ENCODE measurements at regions not wholly inside any gene's neighbourhood (a gene's known extent, or its start where the extent isn't known, plus 50 kb on each side); places are given as distances from the start of the nearest gene placed in this dataset.
"Not testable (repeated sequence)": the region's sequence is repeated elsewhere in the genome, so short reads cannot be mapped to it uniquely, and the experiment has no call there.

DNA sequence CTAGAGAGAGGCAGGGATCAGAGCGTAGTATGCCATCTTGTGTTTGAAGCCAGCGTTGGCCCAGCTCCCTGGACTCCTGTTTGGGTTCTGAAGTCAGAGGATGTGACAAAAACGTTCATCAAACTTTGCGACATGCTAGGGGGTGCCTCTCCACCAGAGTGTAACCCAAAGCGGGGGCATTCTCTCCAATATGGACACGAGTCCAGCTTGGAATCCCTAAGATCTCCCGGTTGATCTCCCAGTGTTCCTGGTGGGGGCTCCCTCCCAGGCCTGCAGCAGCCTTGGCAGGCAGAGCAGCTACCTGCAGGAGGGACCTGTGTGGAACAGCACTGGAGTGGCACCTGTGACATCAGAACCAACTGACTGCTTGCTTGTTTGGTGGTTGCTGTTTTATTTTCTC is 218.8 kb upstream of the ECI2 start:
- DNase-seq (ENCODE audit: low read depth) = no peak

- DNase-seq (ENCODE audit: low read depth) = no peak
These were observed 217.4 kb upstream of the ECI2 start for GRCh38 chr6:4352731-4353130.

GRCh38 chr6:4352322-4352669 is 216.9 kb upstream of the ECI2 start:
- DNase-seq (ENCODE audit: low read depth) = no peak

DNA sequence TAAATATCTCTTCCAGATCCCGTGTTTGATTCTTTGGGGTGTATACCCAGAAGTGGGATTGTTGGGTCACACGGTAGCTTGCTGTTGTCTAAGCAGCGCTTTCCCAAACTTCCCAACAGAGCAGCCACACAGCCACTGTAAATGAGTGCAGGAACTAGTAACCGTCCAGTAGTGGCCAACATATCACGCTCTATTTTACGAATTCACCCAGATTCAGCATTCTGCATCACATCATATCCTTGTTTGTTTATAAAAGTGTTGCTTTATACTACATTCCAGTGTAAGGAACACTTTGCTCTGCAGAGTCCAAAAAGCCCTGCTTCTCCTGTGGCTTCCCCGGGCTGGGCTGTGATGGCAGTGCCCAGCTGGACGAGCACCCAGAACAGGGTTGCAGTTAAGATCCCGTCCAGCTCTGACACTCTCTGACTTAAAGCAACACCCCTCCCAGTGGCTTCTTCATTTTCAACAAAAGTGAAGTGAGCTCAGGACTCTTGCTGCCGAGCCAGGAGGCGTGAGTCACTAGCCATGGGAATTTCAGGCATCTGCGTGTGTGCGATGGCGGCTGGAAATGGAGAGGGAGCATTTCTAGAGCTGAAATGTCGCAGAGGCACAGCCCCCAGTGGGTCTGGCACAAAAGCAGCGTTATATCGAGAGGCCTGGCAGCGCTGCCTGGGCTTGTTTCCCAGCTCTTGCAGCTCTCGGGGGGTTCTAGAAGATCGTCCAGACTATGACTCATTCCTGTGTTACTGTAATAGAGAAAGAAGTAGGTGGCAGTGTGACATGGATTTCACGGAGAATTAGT is 216.3 kb upstream of the ECI2 start:
- no peak for DNase-seq (ENCODE audit: low read depth)

- no peak for DNase-seq (ENCODE audit: low read depth)
These were observed 215.5 kb upstream of the ECI2 start for GRCh38 chr6:4350567-4351519.

DNA sequence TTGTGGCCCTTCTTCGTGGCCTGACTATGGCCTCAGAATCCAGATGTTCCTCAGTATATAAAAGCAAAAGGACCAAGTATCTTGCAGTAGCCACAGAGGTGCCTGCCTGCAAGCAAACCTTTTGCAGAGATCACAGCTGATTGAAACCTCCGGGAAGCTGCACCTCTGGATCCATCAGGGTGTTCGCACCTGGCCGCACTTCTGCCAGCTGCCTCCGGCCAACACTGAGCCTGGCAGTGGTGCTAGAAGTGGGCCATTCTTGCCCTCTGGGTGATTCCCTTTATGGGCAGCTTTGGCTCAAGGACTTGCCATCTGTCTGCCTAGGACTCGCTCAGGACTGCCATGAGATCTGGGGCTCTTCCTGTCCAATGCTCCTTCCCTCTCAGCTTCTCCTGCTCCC is 214.6 kb upstream of the ECI2 start:
- DNase-seq (ENCODE audit: low read depth) = no peak

DNA sequence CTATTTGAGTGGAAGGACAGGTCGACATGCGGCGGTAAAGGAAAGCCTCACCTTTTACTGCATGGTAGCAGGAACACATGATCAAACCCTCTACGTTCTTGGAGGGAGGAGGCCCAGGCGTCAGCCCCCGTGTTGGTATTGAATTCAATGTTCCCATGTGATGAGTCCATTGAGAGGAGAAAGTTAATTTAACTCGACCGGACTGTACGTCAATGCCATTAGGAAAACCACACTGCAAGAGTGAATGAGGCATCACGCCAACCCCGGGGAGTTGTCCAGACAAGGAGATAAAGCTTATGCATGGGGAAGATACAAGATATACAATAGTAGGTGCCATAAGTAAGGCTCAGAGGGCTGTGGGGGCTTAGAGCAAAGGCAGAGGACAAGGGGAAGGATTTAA is 213.9 kb upstream of the ECI2 start:
- no peak for DNase-seq (ENCODE audit: low read depth)

GRCh38 chr6:4348462-4349112 is 213.2 kb upstream of the ECI2 start:
- no peak for DNase-seq (ENCODE audit: low read depth)

- DNase-seq (ENCODE audit: low read depth) = no peak
These were observed 212.5 kb upstream of the ECI2 start for GRCh38 chr6:4347877-4348276.

GRCh38 chr6:4346659-4347333 is 211.4 kb upstream of the ECI2 start:
- no peak for DNase-seq (ENCODE audit: low read depth)

DNA sequence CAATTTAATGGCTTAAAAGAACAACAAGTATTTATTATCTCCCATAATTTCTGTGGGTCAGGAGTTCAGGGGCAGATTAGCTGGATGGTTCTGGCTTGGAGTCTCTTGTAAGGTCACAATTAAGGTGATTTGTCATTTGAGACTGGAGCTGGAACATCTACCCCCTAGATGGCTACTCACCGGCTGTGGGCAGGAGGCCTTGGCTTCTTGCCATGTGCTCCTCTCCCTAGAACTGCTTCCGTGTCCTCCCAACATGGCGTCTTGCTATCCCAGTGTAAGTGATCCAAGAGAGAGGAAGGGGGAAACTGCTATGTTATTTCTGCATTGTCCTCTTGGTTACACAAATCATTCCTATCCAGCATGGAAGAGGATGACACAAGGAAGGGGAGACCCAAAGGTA is 210.2 kb upstream of the ECI2 start:
- DNase-seq (ENCODE audit: low read depth) = no peak

GRCh38 chr6:4344317-4344899 is 209.0 kb upstream of the ECI2 start:
- DNase-seq (ENCODE audit: low read depth) = no peak

- no peak for DNase-seq (ENCODE audit: low read depth)
These were observed 207.2 kb upstream of the ECI2 start for GRCh38 chr6:4342407-4343137.

GRCh38 chr6:4341078-4341797 is 205.9 kb upstream of the ECI2 start:
- no peak for DNase-seq (ENCODE audit: low read depth)

- no peak for DNase-seq (ENCODE audit: low read depth)
These were observed 205.2 kb upstream of the ECI2 start for GRCh38 chr6:4340544-4340943.

DNA sequence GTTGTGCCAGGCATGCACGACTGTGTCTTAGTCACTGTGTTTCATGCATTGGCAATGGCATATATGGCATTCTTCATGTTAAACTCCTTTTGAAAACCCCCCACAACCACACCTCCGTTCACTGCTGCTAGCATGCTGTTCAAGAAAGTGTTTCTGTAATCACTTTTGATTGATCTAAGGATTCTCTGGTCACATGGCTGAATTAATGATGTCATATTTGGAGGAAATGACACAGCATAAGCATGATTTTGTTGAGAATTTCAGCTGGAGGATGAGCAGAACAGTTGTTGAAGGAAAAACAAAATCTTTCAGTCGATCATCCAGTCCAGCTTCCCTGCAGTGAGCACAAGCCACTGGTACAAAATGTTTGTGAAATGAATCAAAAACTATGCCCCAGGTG is 203.5 kb upstream of the ECI2 start:
- DNase-seq (ENCODE audit: low read depth) = no peak

GRCh38 chr6:4336778-4337442 is 201.5 kb upstream of the ECI2 start:
- no peak for DNase-seq (ENCODE audit: low read depth)

DNA sequence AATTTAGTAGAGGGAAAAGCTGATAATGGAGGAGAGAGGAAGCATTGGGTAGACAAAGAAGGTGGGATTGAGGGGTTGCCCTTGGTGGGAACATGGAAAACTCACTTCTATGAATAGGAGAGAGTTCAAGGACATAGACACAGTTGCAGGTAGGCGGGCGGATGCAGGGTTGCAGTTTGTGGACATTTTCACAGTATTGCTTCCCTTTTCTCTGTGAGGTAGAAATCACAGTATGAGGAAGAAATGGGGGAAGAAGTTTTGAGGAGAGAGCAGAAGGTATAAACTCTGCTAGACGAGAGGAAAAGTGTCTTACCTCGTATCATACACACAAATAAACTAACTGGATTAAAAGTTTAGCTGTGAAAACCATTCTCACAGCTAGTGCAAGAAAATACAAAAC is 200.7 kb upstream of the ECI2 start:
- DNase-seq (ENCODE audit: low read depth) = no peak

- not testable (repeated sequence) for DNase-seq (ENCODE audit: low read depth)
These were observed 198.9 kb upstream of the ECI2 start for GRCh38 chr6:4334158-4334740.

GRCh38 chr6:4327841-4328240 is 192.5 kb upstream of the ECI2 start:
- no peak for DNase-seq (ENCODE audit: low read depth)

Data from stimulated activated CD8-positive, alpha-beta memory T cell treated with anti-CD3 and anti-CD28 coated beads, Interleukin-12 subunit alpha, Interleukin-12 subunit beta, amount 100 ng/mL, for 1 hour (primary cell).